NCI-H345 treated with DMSO at 0.1 percent for 48 hours (cell line): ENCODE measurements at regions not wholly inside any gene's neighbourhood (a gene's known extent, or its start where the extent isn't known, plus 50 kb on each side); places are given as distances from the start of the nearest gene placed in this dataset.
A peak's percentile ranks its signal among the peaks of the same experiment; 100 is the strongest.
"Not testable (repeated sequence)": the region's sequence is repeated elsewhere in the genome, so short reads cannot be mapped to it uniquely, and the experiment has no call there.

Source experiments
- DNase-seq: peaks from one replicate; lab custom pipeline; 2025; ENCODE audit not compliant: unreplicated experiment; lab: John Stamatoyannopoulos, UW

- DNase-seq = no peak
These were observed 79.6 kb downstream of the INSIG1 start for GRCh38 chr7:155377071-155377837.

GRCh38 chr7:155377838-155378579, 79.9 kb upstream of the EN2 start:
- no peak for DNase-seq

GRCh38 chr7:155378580-155378934, 79.4 kb upstream of the EN2 start:
- no peak for DNase-seq

GRCh38 chr7:155378959-155379871, 78.7 kb upstream of the EN2 start:
- no peak for DNase-seq

- DNase-seq = peak; percentile 86
These were observed 77.6 kb upstream of the EN2 start for GRCh38 chr7:155380221-155380861.

- no peak for DNase-seq
These were observed 76.7 kb upstream of the EN2 start for GRCh38 chr7:155380976-155381851.

- DNase-seq = no peak
These were observed 75.8 kb upstream of the EN2 start for GRCh38 chr7:155381852-155382801.

- no peak for DNase-seq
These were observed 75.1 kb upstream of the EN2 start for GRCh38 chr7:155382802-155383171.

- DNase-seq = no peak
These were observed 74.0 kb upstream of the EN2 start for GRCh38 chr7:155383756-155384491.

- DNase-seq = no peak
These were observed 73.2 kb upstream of the EN2 start for GRCh38 chr7:155384751-155385150.

- DNase-seq = not testable (repeated sequence)
These were observed 72.7 kb upstream of the EN2 start for GRCh38 chr7:155385182-155385581.

- no peak for DNase-seq
These were observed 71.3 kb upstream of the EN2 start for GRCh38 chr7:155386608-155387007.

GRCh38 chr7:155387066-155387620, 70.8 kb upstream of the EN2 start:
- no peak for DNase-seq

GRCh38 chr7:155388561-155388960, 69.4 kb upstream of the EN2 start:
- no peak for DNase-seq

GRCh38 chr7:155391414-155391813, 66.5 kb upstream of the EN2 start:
- DNase-seq = no peak

- DNase-seq = peak; percentile 46
These were observed 65.0 kb upstream of the EN2 start for GRCh38 chr7:155392726-155393570.

- DNase-seq = no peak
These were observed 63.5 kb upstream of the EN2 start for GRCh38 chr7:155394413-155394812.
